HG03103 (cell line): ENCODE measurements at regions not wholly inside any gene's neighbourhood (a gene's known extent, or its start where the extent isn't known, plus 50 kb on each side); places are given as distances from the start of the nearest gene placed in this dataset.
"Not testable (repeated sequence)": the region's sequence is repeated elsewhere in the genome, so short reads cannot be mapped to it uniquely, and the experiment has no call there.

Experiments used
- ATAC-seq: cut with Tn5 transposase; IDR thresholded peaks from one replicate; pipeline ENCODE4 v1.9.1; 2021; ENCODE audit warnings: low read depth; ENCODE audit not compliant: unreplicated experiment

DNA sequence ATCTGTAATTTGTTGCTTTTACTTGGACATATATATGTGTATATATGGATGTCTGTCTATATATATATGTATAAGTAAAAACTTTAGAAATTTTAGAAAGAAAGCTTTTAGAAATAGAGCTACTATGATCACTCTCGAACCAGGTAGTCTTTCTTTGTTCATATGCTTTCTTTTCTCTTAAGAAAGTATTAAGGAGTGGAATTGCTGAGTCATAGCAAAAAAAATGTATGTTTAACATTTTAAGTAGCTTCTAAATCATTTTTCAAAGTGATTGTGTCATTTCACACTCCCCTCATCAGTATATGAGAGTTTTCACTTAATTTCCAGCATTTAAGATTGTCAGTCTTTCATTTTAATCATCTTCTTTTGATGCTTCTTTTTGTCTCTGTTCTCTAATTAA, 447.9 kb upstream of the TECRL start:
- no peak for ATAC-seq

DNA sequence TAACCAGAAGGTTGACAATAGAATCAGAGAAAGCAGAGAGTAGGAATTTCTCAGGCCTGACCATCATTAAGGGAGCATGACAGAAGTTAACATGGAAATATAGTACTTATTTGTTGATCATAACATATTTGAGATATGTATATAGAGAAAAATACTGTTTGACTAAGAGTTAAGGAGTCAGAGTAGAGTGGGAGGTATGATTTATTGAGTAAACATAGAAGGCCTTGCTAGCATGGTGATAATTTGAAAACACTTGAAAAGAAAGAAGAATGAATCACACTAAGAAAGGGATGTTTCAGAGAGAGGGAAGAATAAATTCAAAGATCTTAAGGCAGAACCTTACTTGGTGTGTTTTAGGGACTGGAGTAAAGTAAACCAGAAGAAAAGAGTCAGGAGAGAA, 437.2 kb upstream of the TECRL start:
- ATAC-seq: no peak

DNA sequence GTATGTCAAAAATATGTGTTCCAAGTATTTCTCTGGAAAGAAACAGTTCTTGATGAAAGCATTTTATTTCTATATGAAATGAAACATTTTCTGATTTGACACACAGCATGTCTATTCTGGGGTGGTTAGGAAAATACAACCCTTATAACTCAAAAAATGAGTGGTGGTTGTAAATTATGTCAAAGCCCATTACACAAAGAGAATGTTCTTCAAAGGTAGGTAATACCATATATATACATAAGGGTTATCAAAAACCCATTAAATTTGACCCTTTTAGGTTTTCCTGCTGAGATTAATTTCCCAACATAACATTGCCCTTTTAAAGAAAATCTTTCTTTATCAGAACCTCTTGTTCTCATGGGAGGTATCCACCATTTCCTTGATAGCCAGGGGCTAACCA, 420.5 kb upstream of the TECRL start:
- no peak for ATAC-seq

DNA sequence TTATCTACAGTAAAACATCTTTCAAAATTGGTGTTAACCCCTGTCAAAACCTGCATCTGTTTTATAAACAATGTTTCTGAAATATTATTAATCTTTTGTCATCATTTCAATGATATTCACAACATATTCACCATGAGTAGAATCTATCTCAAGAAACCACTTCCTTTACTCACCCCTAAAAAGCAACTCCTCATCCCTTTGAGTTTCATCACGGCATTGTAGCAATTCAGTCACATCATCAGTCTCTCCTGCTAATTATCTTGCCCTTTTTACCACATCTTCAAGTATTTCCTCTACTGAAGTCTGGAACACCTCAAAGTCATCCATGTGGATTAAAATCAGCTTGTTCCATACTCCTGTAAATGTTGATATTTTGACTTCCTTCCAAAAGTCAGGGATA, 415.3 kb upstream of the TECRL start:
- no peak for ATAC-seq

DNA sequence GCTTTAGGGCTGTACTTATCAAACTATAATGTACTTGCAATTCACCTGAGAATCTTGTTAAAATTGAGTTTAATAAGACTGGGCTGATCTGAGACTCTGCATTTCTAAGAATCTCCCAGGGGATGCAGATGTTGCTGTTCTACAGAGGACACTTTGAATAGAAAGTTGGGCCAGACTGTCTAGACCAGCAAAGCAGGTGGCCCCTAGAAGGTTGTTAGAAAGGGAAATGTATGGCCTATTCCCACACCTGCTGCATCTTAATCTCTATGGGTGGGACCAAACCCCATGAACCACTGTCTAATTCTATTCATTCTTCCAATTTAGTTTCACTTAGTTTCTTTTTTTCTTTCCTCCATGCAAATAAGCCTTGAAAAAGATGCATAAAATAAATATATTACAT, 413.2 kb upstream of the TECRL start:
- ATAC-seq: no peak

DNA sequence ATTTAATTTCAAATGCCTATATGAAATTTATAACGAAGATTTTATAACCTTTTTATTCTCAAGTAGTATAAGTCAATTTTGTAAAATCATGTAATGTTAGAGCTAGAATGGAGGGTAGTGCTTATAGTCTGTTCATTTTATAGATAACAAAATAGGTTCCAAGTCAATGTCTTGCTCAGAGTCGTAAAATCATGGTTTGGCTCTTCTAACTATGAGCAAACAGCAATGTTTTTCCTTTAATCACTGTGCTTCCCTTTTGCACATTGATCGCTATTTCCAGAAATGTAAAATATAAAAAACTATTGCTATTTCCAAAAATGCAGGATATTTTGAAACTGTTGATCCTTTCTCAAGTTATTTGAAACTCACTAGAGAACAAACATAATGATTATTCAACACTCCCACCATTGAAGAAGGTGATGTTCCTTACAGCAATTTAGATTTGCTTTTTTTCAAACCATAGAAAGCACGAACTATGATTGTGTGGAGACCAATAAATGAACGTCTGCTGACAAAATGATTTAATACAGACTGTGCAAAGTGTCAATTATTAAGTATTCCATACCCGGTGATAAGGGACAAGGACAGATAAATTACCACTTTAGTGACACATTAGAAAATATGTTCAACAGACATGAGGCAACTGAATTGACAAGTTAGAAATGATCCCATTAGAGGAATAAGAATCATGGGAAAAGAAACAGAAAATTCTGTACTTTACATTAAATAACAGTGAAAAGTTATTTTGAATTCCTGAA, 412.1 kb upstream of the TECRL start:
- no peak for ATAC-seq

DNA sequence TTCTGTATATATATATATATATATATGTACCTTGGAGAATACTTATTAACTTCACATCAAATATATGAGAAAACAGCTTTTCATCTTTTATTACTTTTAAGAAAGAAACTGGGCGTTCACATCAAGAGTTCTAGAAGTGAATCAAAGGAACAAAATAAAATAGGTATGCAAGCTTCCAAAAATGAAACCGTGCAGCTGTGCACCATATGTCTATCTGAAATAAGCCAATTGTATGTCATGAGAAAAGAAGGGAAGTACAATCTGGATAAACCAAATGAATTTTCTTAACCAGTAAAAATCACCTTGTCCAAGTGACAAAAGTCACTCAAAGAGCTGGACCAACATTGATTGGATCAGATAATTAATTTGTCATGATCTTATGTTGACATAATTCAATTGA, 405.4 kb upstream of the TECRL start:
- no peak for ATAC-seq

DNA sequence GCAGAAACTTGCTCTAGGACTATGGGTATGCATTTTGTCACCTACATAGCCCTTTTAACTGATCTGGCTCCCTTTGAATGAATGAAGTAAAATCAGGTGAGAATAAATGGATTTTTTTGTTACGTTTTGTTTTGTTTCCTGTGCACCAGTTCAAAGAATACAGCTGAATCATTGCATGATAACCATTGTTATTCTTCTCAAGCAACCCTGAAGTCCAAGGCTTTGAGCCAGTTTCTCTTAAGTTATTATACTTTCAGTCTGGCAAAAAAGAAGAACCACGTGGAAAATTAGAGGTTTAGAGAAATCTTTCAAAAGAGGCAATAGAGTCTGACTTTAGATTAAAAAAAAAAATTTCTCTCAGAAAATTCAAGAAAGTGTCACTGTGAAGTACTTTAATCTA, 398.6 kb upstream of the TECRL start:
- no peak for ATAC-seq

DNA sequence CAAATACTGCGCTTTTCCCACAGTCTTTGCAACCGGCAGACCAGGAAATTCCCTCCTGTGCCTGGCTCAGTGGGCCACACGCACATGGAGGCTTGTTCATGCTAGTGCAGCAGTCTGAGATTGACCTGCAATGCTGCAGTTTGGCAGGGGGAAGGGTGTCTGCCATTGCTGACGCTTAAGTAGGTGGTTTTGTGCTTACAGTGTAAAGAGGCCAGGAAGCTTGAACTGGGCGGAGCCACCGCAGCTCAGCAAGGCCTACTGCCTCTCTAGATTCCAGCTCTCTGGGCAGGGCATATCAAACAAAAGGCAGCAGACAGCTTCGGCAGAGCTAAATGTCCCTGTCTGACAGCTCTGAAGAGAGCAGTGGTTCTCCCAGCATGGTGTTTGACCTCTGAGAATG, 390.5 kb upstream of the TECRL start:
- no peak for ATAC-seq

DNA sequence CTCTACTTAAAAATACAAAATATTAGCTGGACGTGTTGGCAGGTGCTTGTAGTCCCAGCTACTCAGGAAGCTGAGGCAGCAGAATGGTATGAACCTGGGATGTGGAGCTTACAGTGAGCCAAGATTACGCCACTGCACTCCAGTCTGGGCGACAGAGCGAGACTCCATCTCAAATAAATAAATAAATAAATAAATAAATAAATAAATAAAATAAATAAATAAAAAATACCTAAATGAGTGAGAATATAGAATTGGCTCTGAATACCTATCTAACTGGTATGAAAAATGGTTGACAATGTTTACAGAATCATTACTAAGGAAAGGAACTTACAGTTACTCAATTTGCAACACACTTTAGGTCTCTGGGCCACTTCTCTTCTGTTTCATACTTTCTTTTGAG, 389.6 kb upstream of the TECRL start:
- not testable (repeated sequence) for ATAC-seq

DNA sequence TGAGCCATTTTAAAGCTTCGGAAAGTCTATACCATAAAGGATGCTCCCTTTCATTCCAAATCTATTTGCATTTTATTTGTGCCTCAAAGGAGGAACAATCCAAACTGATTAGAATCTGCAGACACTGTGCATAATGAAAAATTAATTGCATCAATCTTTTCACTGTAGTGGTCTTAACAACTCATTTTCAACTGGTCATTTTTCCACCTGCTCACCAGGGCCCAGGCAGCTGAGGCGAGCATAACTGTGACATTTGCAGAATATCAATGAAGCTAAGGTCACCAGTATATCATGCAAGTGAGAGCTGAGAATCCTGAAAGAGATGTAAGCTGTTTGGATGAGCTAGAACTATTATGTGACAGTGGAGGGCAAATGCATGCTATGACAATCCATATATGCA, 387.3 kb upstream of the TECRL start:
- no peak for ATAC-seq

DNA sequence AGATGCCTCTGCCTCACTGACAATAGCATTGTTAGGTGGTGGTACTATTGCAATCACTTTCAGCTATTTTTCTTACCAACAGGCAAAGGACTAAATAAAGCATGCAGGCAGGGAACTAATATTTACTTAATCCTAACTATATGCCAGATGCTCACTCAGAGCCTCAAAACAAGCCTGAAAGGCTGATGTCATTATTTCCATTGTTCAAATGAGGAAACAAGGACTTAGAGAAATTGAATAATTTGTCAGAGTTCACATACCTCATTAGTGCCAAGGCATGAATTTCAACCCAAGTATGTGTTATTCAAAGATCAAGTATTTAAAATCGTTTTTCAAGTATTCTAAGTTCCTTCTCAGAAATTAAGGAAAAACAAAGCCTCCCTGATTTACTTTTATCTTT, 374.9 kb upstream of the TECRL start:
- ATAC-seq: no peak

DNA sequence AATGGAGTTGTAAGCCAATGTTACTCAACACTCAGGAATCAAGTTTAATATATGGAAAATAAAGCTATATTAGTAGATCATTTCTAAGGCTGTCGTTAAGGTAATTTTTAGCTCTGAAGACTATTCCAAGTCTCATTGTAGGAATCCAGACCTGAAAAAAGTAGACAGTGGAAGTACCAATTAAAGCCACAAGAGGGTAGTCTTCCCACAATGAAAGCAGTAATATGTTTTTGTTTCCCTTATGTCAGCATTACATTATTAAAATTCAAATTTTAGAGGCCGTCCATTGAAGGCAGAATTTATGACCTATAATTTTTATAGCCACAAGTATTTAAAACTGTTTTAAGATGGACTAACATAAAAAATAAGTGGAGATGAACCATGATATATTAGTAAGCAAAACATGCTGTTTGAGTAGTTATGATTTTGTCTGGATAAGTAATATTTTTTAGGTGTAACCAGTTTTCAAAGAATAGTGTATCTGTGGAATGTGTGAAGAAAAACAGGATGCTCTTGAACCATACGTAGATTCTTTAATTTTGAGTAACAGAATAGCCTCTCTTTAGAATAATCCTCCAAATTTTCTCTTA, 372.6 kb upstream of the TECRL start:
- ATAC-seq: peak; percentile 70

DNA sequence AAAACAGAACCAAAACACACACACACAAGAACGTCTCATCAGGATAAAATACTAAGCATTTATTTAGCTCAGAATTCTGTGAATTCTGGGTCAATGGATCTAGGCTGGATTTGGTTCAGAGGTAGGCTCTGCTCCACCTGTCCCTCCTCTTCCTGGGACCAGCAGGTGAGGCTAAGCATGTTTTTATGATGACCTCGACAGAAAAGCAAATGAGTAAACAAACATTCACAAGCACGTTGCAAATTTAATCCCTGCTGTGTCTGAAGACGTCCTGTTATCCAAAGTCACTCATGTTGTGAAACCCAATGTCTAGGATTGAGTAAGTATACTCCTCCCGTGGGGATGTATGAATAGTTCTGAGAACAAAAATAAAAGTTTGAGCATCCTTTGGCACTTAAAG, 371.4 kb upstream of the TECRL start:
- ATAC-seq: no peak

DNA sequence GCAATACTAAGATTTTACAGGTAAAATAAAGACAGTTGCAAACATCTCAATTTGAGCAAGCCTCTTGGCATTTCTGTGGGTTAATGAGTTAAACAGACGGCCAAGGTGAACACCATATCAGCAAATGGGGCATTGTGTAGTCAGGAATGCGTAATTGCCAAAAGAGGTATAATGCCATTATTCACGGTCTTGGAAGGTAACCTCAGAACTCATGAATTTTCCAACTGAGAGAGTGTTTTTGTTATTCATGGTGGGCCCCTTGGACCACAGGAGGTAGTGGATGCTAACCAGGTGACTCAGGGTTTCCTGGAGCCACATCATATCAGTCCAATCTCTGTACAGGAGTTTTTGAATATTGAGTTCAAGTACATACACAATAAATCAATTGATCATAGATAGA, 368.0 kb upstream of the TECRL start:
- ATAC-seq: no peak

DNA sequence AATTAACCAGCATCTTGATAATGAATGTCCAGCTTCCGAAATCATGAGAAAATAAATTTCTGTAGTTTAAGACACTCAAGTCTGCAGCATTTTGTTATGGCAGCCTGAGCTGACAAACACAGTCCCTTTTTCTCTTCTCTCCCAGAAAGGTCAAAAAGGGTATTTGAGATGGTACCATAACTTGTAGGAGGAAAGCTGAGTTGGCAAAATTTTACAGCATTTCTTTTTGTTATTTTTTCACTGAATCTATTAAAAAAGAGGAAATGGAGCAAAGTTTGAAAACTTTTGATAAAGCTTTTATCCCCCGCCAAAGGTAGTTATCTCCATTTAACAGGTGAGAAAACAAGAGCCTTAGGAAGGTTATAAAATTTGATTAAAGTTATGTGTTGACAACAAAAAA, 367.6 kb upstream of the TECRL start:
- no peak for ATAC-seq

DNA sequence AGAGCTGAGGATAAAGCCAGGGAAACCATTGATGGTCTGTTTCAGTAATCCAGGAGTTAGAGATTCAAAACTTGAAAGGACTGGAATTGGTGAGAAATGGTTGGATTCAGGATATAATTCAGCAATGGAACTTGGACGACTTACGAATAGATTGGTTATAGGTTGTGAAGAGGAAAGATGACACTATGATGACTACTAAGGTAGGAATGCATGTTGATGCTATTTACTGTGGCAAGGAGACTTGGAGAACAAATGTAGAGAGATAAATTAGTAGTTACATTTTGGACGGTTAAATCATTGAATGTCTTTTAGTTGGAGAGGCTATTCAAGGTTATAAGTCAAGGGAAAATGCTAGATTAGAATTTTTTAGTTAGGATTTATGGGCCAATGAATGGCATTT, 365.4 kb upstream of the TECRL start:
- no peak for ATAC-seq

DNA sequence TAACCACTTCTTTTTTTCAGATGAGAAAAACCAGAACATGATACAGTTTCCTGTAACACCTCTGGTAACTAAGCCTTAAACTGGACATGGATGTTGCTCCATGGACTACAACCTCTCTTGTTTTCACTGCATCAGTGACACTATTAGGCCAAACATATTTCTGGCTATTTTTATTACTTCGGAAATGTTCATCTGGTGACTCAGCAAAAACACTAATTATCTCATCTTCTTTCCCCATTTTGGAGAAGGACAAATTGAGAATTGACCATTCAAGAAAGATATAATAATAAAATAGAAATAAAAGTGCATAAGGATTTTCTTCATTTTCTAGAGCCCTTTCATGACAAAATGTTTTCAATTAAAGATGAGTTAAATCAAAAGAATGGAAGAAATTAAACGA, 361.9 kb upstream of the TECRL start:
- ATAC-seq: no peak

DNA sequence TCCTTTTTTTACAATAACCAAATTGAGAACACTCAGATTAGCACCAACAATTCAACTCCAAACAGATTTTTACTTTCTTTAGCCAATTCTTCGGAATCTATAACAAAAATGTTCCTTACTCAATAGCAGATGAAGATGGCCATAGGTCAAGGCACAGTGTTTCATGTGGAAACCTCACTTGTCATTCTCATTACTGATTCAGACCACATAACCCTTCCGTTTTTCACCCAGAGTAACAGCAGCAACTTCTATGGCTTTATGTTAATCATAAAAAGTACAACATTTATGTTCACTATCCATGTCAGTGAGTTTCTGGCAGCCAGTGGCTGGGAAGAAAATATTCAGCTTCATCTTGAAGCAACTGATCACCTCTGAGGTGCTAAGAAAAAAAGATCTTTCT, 358.3 kb upstream of the TECRL start:
- ATAC-seq: no peak

DNA sequence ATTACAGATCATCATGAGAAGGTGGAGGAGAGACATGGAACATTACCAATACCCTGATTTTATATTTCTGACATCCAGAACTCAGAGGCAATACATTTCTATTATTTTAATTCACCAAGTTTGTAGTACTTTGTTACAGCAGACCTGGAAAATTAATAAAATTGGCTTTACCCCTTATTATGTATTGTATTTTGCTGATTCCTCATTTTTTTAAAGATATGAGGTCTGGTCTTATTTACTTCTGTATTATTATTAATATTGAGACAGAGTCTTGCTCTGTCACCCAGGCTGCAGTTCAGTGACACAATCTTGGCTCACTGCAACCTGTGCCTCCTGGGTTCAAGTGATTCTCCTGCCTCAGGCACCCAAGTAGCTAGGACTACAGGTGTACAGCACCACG, 357.3 kb upstream of the TECRL start:
- ATAC-seq: no peak

DNA sequence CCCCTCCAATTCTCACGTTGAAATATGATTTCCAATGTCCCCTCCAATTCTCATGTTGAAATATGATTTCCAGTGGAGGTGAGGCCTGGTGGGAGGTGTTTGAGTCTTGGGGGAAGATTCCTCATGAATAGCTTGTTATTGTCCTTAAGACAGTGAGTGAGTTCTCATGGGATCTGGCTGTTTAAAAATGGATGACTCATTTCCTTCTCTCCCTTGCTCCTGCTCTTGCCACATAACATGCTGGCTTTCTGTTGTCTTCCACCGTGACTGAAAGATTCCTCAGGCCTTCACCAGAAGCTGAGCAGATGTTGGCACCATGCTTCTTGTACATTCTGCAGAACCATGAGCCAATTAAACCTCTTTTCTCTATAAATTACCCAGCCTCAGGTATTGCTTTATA, 346.8 kb upstream of the TECRL start:
- ATAC-seq: no peak

DNA sequence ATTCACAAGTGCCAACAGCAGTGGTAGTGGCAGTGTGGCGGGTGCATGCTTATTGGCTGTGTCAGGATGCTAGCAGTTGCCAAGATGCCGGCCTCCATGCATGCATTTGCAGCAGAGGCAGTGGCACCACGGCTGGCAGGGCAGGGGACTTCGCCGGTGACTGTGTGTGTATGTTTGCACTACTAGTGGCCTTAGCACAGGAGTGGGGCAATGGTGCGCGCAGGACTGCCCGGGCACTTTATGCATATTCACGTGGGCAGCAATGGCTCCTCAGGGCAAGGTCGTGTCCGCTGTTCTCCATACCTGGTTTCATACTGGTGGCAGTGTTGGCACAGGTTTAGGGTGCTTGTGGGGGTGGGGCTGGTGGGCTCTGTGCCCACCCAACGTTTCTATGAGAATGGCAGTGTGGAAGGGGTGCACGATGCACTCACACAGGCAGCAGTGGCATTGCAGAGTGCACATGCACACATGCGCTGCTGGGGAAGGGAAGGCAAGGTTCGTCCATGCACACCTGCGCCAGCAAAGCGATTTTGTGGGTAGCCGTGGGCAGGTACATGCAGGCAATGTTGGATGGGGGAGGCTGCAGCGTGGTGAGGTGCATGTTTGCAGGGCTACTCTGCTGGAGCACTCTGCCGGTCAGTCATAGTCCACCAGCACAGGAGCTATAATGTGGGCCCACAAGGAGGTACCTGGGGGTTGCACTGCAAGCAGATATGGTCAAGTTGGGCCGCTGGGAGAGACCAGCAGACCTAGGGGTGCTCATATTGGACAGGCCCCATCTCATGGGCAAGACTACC, 338.9 kb upstream of the TECRL start:
- no peak for ATAC-seq
